ENCODE measurements at regions not wholly inside any gene's neighbourhood (a gene's known extent, or its start where the extent isn't known, plus 50 kb on each side); places are given as distances from the start of the nearest gene placed in this dataset.

GRCh38 chr5:96087939-96088338, 126.3 kb upstream of the ELL2 start:
- TF ChIP-seq CTCF (conservative IDR thresholded peaks at IDR 0.05; ENCODE audit: low read depth, low read length): no peak
- no peak for TF ChIP-seq EZH2 (IDR thresholded peaks at IDR 0.05; ENCODE audit: borderline replicate concordance, low read depth, low read length, poor library complexity, severe bottlenecking)
